ENCODE measurements at regions not wholly inside any gene's neighbourhood (a gene's known extent, or its start where the extent isn't known, plus 50 kb on each side); places are given as distances from the start of the nearest gene placed in this dataset.

GRCh38 chr18:43751203-43751602, 473.9 kb upstream of the SYT4 start:
- TF ChIP-seq, protein P1, sequence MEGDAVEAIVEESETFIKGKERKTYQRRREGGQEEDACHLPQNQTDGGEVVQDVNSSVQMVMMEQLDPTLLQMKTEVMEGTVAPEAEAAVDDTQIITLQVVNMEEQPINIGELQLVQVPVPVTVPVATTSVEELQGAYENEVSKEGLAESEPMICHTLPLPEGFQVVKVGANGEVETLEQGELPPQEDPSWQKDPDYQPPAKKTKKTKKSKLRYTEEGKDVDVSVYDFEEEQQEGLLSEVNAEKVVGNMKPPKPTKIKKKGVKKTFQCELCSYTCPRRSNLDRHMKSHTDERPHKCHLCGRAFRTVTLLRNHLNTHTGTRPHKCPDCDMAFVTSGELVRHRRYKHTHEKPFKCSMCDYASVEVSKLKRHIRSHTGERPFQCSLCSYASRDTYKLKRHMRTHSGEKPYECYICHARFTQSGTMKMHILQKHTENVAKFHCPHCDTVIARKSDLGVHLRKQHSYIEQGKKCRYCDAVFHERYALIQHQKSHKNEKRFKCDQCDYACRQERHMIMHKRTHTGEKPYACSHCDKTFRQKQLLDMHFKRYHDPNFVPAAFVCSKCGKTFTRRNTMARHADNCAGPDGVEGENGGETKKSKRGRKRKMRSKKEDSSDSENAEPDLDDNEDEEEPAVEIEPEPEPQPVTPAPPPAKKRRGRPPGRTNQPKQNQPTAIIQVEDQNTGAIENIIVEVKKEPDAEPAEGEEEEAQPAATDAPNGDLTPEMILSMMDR (IDR thresholded peaks at IDR 0.05; ENCODE audit: insufficient read depth, low read length), result no peak
- TF ChIP-seq GABPA (IDR thresholded peaks at IDR 0.05; ENCODE audit: low read depth) (no peak), POLR2AphosphoS5 (IDR thresholded peaks at IDR 0.05; ENCODE audit: low read depth) (no peak), SPI1 (IDR thresholded peaks at IDR 0.05; ENCODE audit: borderline replicate concordance, low read depth) (no peak), REST (IDR thresholded peaks at IDR 0.05; ENCODE audit: insufficient replicate concordance, low read depth) (no peak)

All from HL-60 (cell line).